ENCODE measurements at regions not wholly inside any gene's neighbourhood (a gene's known extent, or its start where the extent isn't known, plus 50 kb on each side); places are given as distances from the start of the nearest gene placed in this dataset.

DNA sequence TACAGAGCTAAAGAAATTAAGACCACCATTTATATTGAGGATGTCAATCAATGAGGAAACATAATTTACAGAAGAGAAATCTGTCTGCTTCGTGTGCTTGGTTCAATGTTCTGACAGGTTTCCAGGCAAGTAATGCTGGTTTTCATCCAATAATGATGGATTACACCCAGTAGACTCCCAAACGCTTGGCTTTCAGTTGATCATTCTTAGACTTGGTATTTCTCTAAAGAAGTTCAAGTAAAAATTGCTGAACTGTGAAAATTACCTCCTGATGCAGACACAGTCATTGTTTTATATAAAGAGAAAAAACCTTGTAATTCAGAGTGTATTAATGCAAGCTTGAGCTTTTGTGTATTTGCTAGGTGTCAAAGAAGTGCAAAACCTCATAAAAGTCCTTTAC lies 85.0 kb downstream of the VCX3A start:
- Histone ChIP-seq H3K27ac (no peak overlapping the region), H3K36me3 (no peaks in the 10 kb centered on the region), H3K27me3 (ENCODE audit: insufficient read depth, low read depth, severe bottlenecking) (peaks cover 10% of the 10 kb centered on the region), H3K4me3 (ENCODE audit: low read depth, low read length) (no peak overlapping the region), H3K9me3 (ENCODE audit: severe bottlenecking) (no peaks in the 10 kb centered on the region)
- no peak for DNase-seq
- TF ChIP-seq, protein P1, sequence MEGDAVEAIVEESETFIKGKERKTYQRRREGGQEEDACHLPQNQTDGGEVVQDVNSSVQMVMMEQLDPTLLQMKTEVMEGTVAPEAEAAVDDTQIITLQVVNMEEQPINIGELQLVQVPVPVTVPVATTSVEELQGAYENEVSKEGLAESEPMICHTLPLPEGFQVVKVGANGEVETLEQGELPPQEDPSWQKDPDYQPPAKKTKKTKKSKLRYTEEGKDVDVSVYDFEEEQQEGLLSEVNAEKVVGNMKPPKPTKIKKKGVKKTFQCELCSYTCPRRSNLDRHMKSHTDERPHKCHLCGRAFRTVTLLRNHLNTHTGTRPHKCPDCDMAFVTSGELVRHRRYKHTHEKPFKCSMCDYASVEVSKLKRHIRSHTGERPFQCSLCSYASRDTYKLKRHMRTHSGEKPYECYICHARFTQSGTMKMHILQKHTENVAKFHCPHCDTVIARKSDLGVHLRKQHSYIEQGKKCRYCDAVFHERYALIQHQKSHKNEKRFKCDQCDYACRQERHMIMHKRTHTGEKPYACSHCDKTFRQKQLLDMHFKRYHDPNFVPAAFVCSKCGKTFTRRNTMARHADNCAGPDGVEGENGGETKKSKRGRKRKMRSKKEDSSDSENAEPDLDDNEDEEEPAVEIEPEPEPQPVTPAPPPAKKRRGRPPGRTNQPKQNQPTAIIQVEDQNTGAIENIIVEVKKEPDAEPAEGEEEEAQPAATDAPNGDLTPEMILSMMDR (IDR thresholded peaks at IDR 0.05; ENCODE audit: low read depth, low read length) = no peak

DNA sequence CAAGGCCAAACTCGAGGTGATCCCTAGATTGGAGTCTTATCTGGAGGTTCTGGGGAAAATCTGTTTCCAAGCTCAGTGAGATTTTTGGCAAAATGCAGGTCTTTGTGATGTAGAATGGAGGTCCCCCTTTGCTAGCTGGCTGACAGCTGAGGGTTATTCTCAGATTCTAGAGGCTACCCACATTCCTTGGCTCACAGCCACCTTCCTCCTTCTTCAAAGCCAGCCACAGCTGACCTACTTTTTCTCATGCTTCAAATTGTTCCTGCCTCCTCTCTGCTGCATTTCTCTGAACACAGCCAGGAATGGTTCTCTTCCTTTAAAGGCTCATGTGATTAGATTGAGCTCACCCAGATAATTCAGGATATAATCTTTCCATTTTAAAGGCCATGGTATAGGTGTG lies 86.9 kb downstream of the VCX3A start:
- no peak overlapping the region for H3K4me3 ChIP-seq (ENCODE audit: low read depth, low read length)
- no peaks in the 10 kb centered on the region for H3K36me3 ChIP-seq
- TF ChIP-seq, protein P1 (IDR thresholded peaks at IDR 0.05; ENCODE audit: low read depth, low read length) = no peak
- no peak for DNase-seq
- peaks cover 8% of the 10 kb centered on the region for H3K27me3 ChIP-seq (ENCODE audit: insufficient read depth, low read depth, severe bottlenecking)
- no peaks in the 10 kb centered on the region for H3K9me3 ChIP-seq (ENCODE audit: severe bottlenecking)
- H3K27ac ChIP-seq = no peak overlapping the region

DNA sequence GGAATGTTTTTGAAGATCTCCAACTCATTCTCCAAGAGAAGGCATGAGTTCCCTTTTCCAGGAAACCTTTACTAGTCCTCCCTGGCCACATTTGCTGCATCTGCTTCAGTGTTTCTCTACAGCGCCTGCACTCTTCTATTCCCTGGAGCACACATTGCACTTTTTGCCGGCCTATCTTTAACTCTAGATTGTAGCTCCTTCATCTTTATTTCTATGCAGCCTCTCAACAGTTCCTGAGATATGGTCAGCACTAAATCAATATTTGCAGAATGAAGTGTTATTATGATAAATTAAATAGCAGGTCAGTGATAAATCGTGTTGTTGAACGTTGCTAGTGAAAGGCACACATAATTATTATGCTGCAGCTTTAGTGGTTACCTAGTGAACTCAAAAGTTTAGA lies 88.3 kb downstream of the VCX3A start:
- no peaks in the 10 kb centered on the region for H3K9me3 ChIP-seq (ENCODE audit: severe bottlenecking)
- H3K4me3 ChIP-seq (ENCODE audit: low read depth, low read length) = no peak overlapping the region
- H3K36me3 ChIP-seq = no peaks in the 10 kb centered on the region
- H3K27ac ChIP-seq = no peak overlapping the region
- no peak for DNase-seq
- TF ChIP-seq, protein P1 (IDR thresholded peaks at IDR 0.05; ENCODE audit: low read depth, low read length) = no peak
- H3K27me3 ChIP-seq (ENCODE audit: insufficient read depth, low read depth, severe bottlenecking) = peaks cover 3% of the 10 kb centered on the region

DNA sequence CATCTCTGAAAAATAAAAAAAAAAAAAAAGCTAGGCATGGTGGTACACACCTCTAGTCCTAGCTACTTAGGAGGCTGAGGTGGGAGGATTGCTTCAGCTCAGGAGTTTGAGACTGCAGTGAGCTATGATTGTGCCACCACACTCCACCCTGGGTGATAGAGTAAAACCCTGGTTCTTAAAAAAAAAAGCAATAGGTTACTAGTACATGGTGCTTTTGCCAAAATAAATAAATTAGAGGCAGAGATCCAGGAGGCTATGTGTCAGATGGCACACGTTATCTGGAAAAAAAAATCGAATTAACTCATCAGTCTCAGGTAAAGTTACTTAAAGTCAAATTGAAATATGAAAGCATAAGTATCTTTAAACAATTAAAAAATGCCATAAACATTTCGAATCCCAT lies 94.3 kb downstream of the VCX3A start:
- no peak for DNase-seq
- Histone ChIP-seq H3K9me3 (ENCODE audit: severe bottlenecking) (no peaks in the 10 kb centered on the region), H3K4me3 (ENCODE audit: low read depth, low read length) (no peak overlapping the region), H3K27me3 (ENCODE audit: insufficient read depth, low read depth, severe bottlenecking) (peaks cover 7% of the 10 kb centered on the region), H3K36me3 (no peaks in the 10 kb centered on the region), H3K27ac (no peak overlapping the region)
- TF ChIP-seq, protein P1 (IDR thresholded peaks at IDR 0.05; ENCODE audit: low read depth, low read length) = no peak

DNA sequence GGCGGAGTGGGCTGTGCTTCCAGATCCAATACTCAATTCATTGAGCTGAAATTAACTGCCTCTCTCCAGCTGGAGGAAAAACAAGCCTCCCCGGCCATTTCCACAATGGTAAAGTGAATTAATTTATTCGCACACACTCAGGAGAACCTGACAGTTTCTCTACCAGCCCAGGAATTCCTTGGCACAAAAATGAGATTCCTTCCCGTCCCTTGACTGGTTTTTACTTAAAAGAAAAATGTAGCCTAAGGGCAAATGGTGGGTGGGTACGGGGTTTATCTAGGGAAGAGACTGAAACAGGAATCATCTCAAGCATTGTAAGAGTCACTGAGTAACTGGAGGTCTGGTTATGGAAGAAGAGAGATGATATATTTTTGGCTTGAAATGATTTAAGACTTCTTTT lies 102.7 kb downstream of the VCX3A start:
- no peak for DNase-seq
- TF ChIP-seq, protein P1 (IDR thresholded peaks at IDR 0.05; ENCODE audit: low read depth, low read length) = no peak
- Histone ChIP-seq H3K27ac (no peak overlapping the region), H3K36me3 (no peaks in the 10 kb centered on the region), H3K27me3 (ENCODE audit: insufficient read depth, low read depth, severe bottlenecking) (peaks cover 24% of the 10 kb centered on the region), H3K9me3 (ENCODE audit: severe bottlenecking) (no peaks in the 10 kb centered on the region), H3K4me3 (ENCODE audit: low read depth, low read length) (no peak overlapping the region)

DNA sequence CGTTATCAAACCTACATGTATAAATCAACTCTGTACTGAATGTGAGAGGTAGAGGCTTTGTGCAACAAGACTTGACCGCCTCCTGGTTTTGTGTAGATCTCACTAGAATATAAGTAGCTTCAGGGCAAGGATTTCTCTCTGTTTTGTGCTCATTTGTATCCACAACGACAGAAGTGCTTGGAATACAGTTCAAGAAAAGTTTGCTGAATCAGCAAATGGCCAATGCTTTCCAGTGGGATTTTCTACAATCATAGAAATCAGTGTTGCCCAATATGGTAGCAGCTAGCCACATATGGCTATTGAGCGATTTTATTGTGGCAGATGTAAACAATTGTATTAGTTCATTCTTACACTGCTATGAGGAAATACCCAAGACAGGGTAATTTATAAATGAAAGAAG lies 127.4 kb downstream of the VCX3A start:
- no peaks in the 10 kb centered on the region for H3K36me3 ChIP-seq
- H3K27me3 ChIP-seq (ENCODE audit: insufficient read depth, low read depth, severe bottlenecking) = peaks cover 23% of the 10 kb centered on the region
- no peak overlapping the region for H3K4me3 ChIP-seq (ENCODE audit: low read depth, low read length)
- no peak overlapping the region for H3K27ac ChIP-seq
- DNase-seq = no peak
- TF ChIP-seq, protein P1 (IDR thresholded peaks at IDR 0.05; ENCODE audit: low read depth, low read length) = no peak
- no peaks in the 10 kb centered on the region for H3K9me3 ChIP-seq (ENCODE audit: severe bottlenecking)

All from WERI-Rb-1 (cell line).